NB4 (cell line): ENCODE measurements at regions not wholly inside any gene's neighbourhood (a gene's known extent, or its start where the extent isn't known, plus 50 kb on each side); places are given as distances from the start of the nearest gene placed in this dataset.

ENCODE experiments used
- MAX ChIP-seq: IDR thresholded peaks from 2 replicates; pipeline ENCODE4 v1.6.1; 2011; ENCODE audit warnings: low read depth, low read length
- TF ChIP-seq, protein P1 (sequence below): IDR thresholded peaks from one replicate; pipeline ENCODE4 v1.5.1; 2012; ENCODE audit warnings: low read depth, low read length

DNA sequence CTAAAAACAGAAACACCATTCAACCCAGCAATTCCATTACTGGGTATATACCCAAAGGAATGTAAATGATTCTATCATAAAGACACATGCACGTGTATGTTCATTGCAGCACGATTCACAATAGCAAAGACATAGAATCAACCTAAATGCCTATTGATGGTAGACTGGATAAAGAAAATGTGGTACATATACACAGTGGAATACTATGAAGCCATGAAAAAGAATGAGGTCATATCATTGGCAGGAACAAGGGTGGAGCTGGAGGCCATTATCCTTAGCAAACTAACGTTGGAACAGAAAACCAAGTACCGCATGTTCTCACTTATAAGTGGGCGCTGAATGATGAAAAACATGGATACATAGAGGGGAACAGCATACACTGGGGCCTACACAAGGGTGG lies 77.2 kb upstream of the MYOCD start:
- TF ChIP-seq, protein P1, sequence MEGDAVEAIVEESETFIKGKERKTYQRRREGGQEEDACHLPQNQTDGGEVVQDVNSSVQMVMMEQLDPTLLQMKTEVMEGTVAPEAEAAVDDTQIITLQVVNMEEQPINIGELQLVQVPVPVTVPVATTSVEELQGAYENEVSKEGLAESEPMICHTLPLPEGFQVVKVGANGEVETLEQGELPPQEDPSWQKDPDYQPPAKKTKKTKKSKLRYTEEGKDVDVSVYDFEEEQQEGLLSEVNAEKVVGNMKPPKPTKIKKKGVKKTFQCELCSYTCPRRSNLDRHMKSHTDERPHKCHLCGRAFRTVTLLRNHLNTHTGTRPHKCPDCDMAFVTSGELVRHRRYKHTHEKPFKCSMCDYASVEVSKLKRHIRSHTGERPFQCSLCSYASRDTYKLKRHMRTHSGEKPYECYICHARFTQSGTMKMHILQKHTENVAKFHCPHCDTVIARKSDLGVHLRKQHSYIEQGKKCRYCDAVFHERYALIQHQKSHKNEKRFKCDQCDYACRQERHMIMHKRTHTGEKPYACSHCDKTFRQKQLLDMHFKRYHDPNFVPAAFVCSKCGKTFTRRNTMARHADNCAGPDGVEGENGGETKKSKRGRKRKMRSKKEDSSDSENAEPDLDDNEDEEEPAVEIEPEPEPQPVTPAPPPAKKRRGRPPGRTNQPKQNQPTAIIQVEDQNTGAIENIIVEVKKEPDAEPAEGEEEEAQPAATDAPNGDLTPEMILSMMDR = no peak
- no peak for TF ChIP-seq MAX
